GM10248 (cell line): ENCODE measurements at regions not wholly inside any gene's neighbourhood (a gene's known extent, or its start where the extent isn't known, plus 50 kb on each side); places are given as distances from the start of the nearest gene placed in this dataset.

Experiments used
- CTCF ChIA-PET: fragments of 300-600 bp; sonication (Branson Sonifier 250); formaldehyde crosslinking; extraction: SDS; loops from one replicate; lab custom pipeline; 2021; ENCODE audit warnings: antibody characterized with exemption; lab: Yijun Ruan, JAX
- POLR2A ChIA-PET: fragments of 350-650 bp; sonication (Branson Sonifier 250); formaldehyde crosslinking; extraction: SDS; loops from one replicate; lab custom pipeline; 2020; ENCODE audit warnings: antibody characterized with exemption; lab: Yijun Ruan, JAX
- DNase-seq: peaks from one replicate; pipeline ENCODE4 v3.0.0; 2012; ENCODE audit errors: extremely low spot score
- CTCF ChIP-seq: IDR thresholded peaks from 2 replicates; pipeline ENCODE4 v1.5.1; 2012; ENCODE audit warnings: mild to moderate bottlenecking, low read depth; ENCODE audit errors: extremely low read depth, missing control alignments, control extremely low read depth

- DNase-seq: no peak
- CTCF ChIA-PET: interaction anchor here (0.6 kb wide), 1 partner anchor 13 kb away, joined by 3 read pairs; no protein-coding TSS in a partner anchor
- POLR2A ChIA-PET: no interaction called here
- TF ChIP-seq CTCF: no peak
These were observed 342.6 kb upstream of the RGS6 start for GRCh38 chr14:71589609-71590008.

GRCh38 chr14:71590131-71590530 lies 342.1 kb upstream of the RGS6 start:
- DNase-seq: no peak
- ChIA-PET POLR2A (no interaction called here), CTCF (interaction anchor here (0.6 kb wide), 1 partner anchor 14 kb away, joined by 3 read pairs; no protein-coding TSS in a partner anchor)
- no peak for TF ChIP-seq CTCF

- TF ChIP-seq CTCF: no peak
- ChIA-PET CTCF (interaction anchor here (1.1 to 1.5 kb wide), 5 partner anchors 12 to 459 kb away, joined by 3 to 5 read pairs (median 3); no protein-coding TSS in a partner anchor), POLR2A (no interaction called here)
- no peak for DNase-seq
These were observed 341.0 kb upstream of the RGS6 start for GRCh38 chr14:71591231-71591630.

GRCh38 chr14:71591929-71592328 lies 340.3 kb upstream of the RGS6 start:
- CTCF ChIA-PET: interaction anchor here (1.1 to 1.5 kb wide), 8 partner anchors 10 to 460 kb away, joined by 3 to 5 read pairs (median 3); no protein-coding TSS in a partner anchor
- POLR2A ChIA-PET: no interaction called here
- no peak for TF ChIP-seq CTCF
- no peak for DNase-seq

- no peak for TF ChIP-seq CTCF
- CTCF ChIA-PET: interaction anchor here (1.1 to 1.5 kb wide), 7 partner anchors 11 to 162 kb away, joined by 3 to 5 read pairs (median 3); no protein-coding TSS in a partner anchor
- no peak for DNase-seq
- POLR2A ChIA-PET: no interaction called here
These were observed 339.9 kb upstream of the RGS6 start for GRCh38 chr14:71592361-71592760.

GRCh38 chr14:71593966-71594365 lies 338.3 kb upstream of the RGS6 start:
- ChIA-PET POLR2A (no interaction called here), CTCF (interaction anchor here (0.7 to 1.6 kb wide), 3 partner anchors 15 to 47 kb away, joined by 3 to 4 read pairs (median 3); no protein-coding TSS in a partner anchor)
- no peak for TF ChIP-seq CTCF
- DNase-seq: no peak
